Adrenal gland (tissue), 5 donors: ENCODE measurements at regions not wholly inside any gene's neighbourhood (a gene's known extent, or its start where the extent isn't known, plus 50 kb on each side); places are given as distances from the start of the nearest gene placed in this dataset.

Source experiments
- CTCF ChIP-seq, 6 experiments: fragments of 450-650 bp in 4 of 6; fragments of 200-600 bp in 2 of 6; sonication (generic) in 1 of 6; IDR thresholded peaks; 1 replicate in 5 of 6; 2 replicates in 1 of 6; pipeline versions ENCODE4 v1.5.1 to v1.8.0; 2016 to 2021; ENCODE audit warnings: antibody characterized with exemption in 6 of 6, mild to moderate bottlenecking in 2 of 6, moderate library complexity in 1 of 6
- POLR2A ChIP-seq, 2 donors: fragments of 450-650 bp; IDR thresholded peaks; one replicate each; pipeline ENCODE4 v1.6.1; 2017; ENCODE audit warnings: antibody characterized with exemption in 2 of 2, mild to moderate bottlenecking in 2 of 2, moderate library complexity in 1 of 2
- donor health status: DM: no; HTN: no; CAD: no.

DNA sequence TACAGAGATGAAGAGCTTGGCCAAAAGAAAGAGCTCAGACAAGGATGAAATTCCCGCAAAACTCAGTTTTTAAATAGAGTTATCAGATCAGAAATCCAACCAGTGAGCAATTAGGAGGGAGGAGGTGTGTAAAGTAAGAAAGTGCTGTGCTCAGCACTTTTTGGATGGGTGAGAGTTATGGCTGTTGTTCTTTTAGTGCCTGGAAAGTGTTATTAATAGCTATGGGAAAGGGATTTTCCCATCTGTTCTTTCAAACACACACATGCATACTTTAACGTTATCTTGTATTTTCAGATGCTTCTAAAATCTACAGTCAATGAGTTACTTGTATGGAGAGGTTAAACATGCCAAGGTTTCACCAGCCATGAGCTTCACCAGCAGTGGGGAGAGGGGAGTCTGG lies 107.3 kb upstream of the TMEM72 start:
- TF ChIP-seq POLR2A (IDR thresholded peaks at IDR 0.05) (no peak), CTCF (IDR thresholded peaks at IDR 0.05) (no peak)
